ENCODE measurements at regions not wholly inside any gene's neighbourhood (a gene's known extent, or its start where the extent isn't known, plus 50 kb on each side); places are given as distances from the start of the nearest gene placed in this dataset.

GRCh38 chr2:71749671-71750101 lies 296.3 kb downstream of the DYSF start:
- in situ Hi-C loops (cut with HindIII; ENCODE audit: low pct_ligation_motif_present, low pct_unique_long_range_greater_than_20kb, low sequenced_read_pairs): no loop called here
- no peak for DNase-seq

DNA sequence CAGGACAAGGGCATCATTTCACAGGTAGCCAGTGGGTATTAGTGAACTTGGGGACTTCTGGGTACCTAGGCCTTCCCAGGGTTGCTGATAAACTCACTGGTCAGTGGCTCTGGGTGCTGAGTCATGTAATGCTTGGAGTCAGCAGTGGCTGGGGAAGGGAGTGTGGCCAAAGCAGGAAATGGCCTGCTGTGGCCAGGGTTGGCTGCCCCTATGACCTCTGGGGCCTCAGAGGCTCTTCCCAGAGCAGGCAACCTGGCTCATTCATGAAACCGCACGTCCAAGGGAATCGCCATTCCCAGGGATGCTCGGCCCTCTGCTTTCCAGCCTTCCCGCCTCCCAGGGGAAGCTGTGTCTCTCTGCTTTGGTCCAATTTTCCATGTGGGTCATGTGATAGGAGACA lies 294.9 kb downstream of the DYSF start:
- peak; percentile 93 for DNase-seq
- in situ Hi-C loops (cut with HindIII; ENCODE audit: low pct_ligation_motif_present, low pct_unique_long_range_greater_than_20kb, low sequenced_read_pairs): no loop called here

- DNase-seq: no peak
- in situ Hi-C loops (cut with HindIII; ENCODE audit: low pct_ligation_motif_present, low pct_unique_long_range_greater_than_20kb, low sequenced_read_pairs): no loop called here
These were observed 294.2 kb downstream of the DYSF start for GRCh38 chr2:71747559-71747958.

DNA sequence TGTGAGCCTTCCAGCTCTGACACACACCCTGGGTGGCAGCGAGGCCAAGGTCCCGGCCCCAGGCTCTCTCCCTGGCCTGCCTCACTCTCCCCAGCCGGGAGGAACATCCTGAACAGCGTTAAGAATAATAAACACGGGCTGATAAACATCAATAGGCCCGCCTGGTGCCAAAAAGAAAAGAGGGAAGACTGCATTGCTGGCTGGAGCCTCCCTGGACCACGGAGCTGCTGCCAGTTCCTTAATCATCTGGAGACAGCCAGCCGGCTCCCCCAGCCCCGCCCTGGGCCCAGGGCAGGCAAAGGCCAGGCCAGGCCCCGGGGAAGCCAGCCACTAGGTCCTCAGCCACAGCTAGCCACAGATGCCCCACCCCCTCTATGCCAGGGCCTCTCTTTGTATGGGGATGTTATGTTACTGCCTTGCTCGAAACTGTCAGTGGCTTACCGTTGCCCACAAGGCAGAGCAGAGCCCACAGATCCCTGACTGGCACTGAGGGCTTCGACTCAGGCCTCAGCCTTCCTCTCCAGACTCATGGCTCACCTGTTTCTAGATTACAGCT lies 293.7 kb downstream of the DYSF start:
- no peak for DNase-seq
- in situ Hi-C loops (cut with HindIII; ENCODE audit: low pct_ligation_motif_present, low pct_unique_long_range_greater_than_20kb, low sequenced_read_pairs): no loop called here

GRCh38 chr2:71744781-71745180 lies 291.4 kb downstream of the DYSF start:
- in situ Hi-C loops (cut with HindIII; ENCODE audit: low pct_ligation_motif_present, low pct_unique_long_range_greater_than_20kb, low sequenced_read_pairs): no loop called here
- DNase-seq: no peak

GRCh38 chr2:71743995-71744675 lies 290.8 kb downstream of the DYSF start:
- in situ Hi-C loops (cut with HindIII; ENCODE audit: low pct_ligation_motif_present, low pct_unique_long_range_greater_than_20kb, low sequenced_read_pairs): no loop called here
- DNase-seq: peak; percentile 48

DNA sequence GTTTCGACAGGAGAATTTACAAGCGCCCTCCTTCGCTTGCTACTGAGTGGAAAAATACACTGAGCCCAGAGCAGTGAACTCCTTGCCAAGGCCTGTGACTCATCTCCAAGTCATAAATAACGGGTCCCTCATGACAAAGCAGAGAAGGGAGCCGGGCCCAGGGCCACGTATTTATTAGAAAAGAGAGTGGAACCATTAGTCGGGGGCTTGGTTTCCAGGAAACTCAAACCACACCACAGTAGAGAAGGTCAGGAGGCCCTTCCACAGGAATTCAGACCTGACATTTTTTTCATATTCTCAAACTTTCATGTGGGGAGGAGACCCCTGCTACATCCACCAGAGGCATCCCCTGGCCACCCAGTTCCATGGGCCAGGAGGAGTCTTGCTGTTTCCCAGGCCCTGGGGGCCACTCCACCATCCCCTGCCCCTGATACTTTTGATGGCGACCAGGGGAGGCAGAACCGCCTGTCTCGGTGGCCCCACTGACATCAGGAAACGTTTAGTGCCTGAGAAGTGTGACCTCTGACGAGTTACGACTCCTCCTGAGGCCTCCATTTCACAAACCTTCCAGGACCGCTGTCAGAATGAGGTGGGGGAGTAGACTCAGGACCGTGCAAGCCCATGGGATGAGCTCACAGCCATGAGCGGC lies 289.7 kb downstream of the DYSF start:
- in situ Hi-C loops (cut with HindIII; ENCODE audit: low pct_ligation_motif_present, low pct_unique_long_range_greater_than_20kb, low sequenced_read_pairs): no loop called here
- peak; percentile 84 for DNase-seq

DNA sequence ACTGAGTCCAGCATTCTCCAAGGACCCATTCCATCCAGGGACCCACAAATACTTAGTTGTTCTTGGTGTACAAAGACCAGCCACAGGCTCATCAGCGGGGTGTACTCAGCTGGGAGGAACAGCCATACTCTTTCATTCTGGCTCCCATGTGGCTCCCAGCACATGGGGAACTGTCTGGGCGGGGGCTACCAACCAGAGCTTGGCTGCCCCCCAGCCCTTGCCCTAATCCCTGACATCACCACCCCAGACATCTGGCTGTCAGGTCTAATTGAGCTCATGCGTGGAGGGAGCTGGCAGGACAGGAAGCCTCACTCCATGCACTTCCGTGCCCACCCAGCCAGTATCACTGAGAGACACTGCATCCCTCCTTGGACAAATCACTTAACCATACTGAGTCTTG lies 283.6 kb downstream of the DYSF start:
- no peak for DNase-seq
- in situ Hi-C loops (cut with HindIII; ENCODE audit: low pct_ligation_motif_present, low pct_unique_long_range_greater_than_20kb, low sequenced_read_pairs): no loop called here

GRCh38 chr2:71736091-71736861 lies 282.9 kb downstream of the DYSF start:
- in situ Hi-C loops (cut with HindIII; ENCODE audit: low pct_ligation_motif_present, low pct_unique_long_range_greater_than_20kb, low sequenced_read_pairs): no loop called here
- DNase-seq: no peak

Measured in ACHN (cell line).